DOHH2 (cell line): ENCODE measurements at regions not wholly inside any gene's neighbourhood (a gene's known extent, or its start where the extent isn't known, plus 50 kb on each side); places are given as distances from the start of the nearest gene placed in this dataset.

ENCODE experiments used
- H3F3A ChIP-seq: fragments of 200-600 bp; sonication (generic), shearing (Covaris generic); 2 replicates; pipeline ENCODE4 v1.6.0; 2016; ENCODE audit warnings: antibody characterized with exemption, mild to moderate bottlenecking; ENCODE audit not compliant: control insufficient read depth, insufficient read depth
- H3K27ac ChIP-seq: fragments of 200-600 bp; sonication (generic); 2 replicates; pipeline ENCODE4 v1.5.1; 2014; ENCODE audit warnings: low read depth, mild to moderate bottlenecking, low read length, moderate library complexity
- H3K27me3 ChIP-seq: fragments of 200-600 bp; sonication (generic); 2 replicates; pipeline ENCODE4 v1.6.1; 2014; ENCODE audit warnings: mild to moderate bottlenecking, low read length, mixed read lengths; ENCODE audit not compliant: control insufficient read depth
- H3K36me3 ChIP-seq: fragments of 200-600 bp; sonication (generic); 2 replicates; pipeline ENCODE4 v1.6.1; 2014; ENCODE audit warnings: mild to moderate bottlenecking, low read length, moderate library complexity, mixed read lengths; ENCODE audit not compliant: control insufficient read depth
- H3K4me1 ChIP-seq: fragments of 200-600 bp; sonication (generic); 2 replicates; pipeline ENCODE4 v1.6.1; 2014; ENCODE audit warnings: mild to moderate bottlenecking, low read length, mixed read lengths; ENCODE audit not compliant: control insufficient read depth
- H3K4me2 ChIP-seq: fragments of 200-600 bp; sonication (generic); 2 replicates; pipeline ENCODE4 v1.6.0; 2014; ENCODE audit warnings: mild to moderate bottlenecking, low read length, moderate library complexity
- H3K4me3 ChIP-seq: fragments of 200-600 bp; sonication (generic); 2 replicates; pipeline ENCODE4 v1.5.1; 2014; ENCODE audit warnings: mild to moderate bottlenecking, low read length, mixed read lengths
- H3K79me2 ChIP-seq: fragments of 200-600 bp; sonication (generic); 2 replicates; pipeline ENCODE4 v1.6.1; 2014; ENCODE audit warnings: mild to moderate bottlenecking, low read length, mixed read lengths; ENCODE audit not compliant: control insufficient read depth
- H3K9me2 ChIP-seq: fragments of 200-600 bp; sonication (generic); replicated peaks from 2 replicates; pipeline ENCODE4 v1.6.1; 2014; ENCODE audit warnings: mild to moderate bottlenecking, low read length, mixed read lengths; ENCODE audit not compliant: control insufficient read depth
- H3K9me3 ChIP-seq: fragments of 200-600 bp; sonication (generic); 2 replicates; pipeline ENCODE4 v1.6.1; 2014; ENCODE audit warnings: antibody characterized with exemption, low read length, mixed read lengths; ENCODE audit not compliant: control insufficient read depth, insufficient read depth
- H4K20me1 ChIP-seq: fragments of 200-600 bp; sonication (generic); 2 replicates; pipeline ENCODE4 v1.6.0; 2014; ENCODE audit warnings: low read depth, mild to moderate bottlenecking, antibody characterized with exemption, low read length, moderate library complexity; ENCODE audit not compliant: control insufficient read depth, insufficient read depth
- CTCF ChIP-seq: fragments of 200-600 bp; sonication (generic); IDR thresholded peaks from one replicate; pipeline ENCODE4 v1.5.1; 2014; ENCODE audit warnings: antibody characterized with exemption, mild to moderate bottlenecking, low read depth, low read length; ENCODE audit not compliant: poor library complexity, severe bottlenecking
- EZH2phosphoT487 ChIP-seq: fragments of 200-600 bp; sonication (generic); IDR thresholded peaks from 2 replicates; pipeline ENCODE4 v1.6.1; 2017; ENCODE audit warnings: borderline replicate concordance, mild to moderate bottlenecking, antibody characterized with exemption, low read length, moderate library complexity, mixed read lengths

- Histone ChIP-seq H3K4me1 (peaks cover 19% of the 10 kb centered on the region), H3F3A (no peaks in the 10 kb centered on the region), H3K9me3 (no peaks in the 10 kb centered on the region), H4K20me1 (no peaks in the 10 kb centered on the region), H3K27me3 (peaks cover 13% of the 10 kb centered on the region), H3K79me2 (no peaks in the 10 kb centered on the region), H3K4me2 (no peak overlapping the region), H3K27ac (no peak overlapping the region), H3K9me2 (no peaks in the 10 kb centered on the region), H3K4me3 (no peak overlapping the region), H3K36me3 (no peaks in the 10 kb centered on the region)
- TF ChIP-seq CTCF (no peak), EZH2phosphoT487 (no peak)
Measured at GRCh38 chr6:28661097-28661713, 135.5 kb downstream of the GPX5 start.

GRCh38 chr6:28664870-28665396 lies 139.3 kb downstream of the GPX5 start:
- Histone ChIP-seq H3K79me2 (no peaks in the 10 kb centered on the region), H3K4me3 (no peak overlapping the region), H3K27ac (no peak overlapping the region), H3K9me2 (no peaks in the 10 kb centered on the region), H3K9me3 (no peaks in the 10 kb centered on the region), H3K27me3 (0 out of 2 replicates have a peak, but pooled peaks cover 2% of the 10 kb centered on the region), H4K20me1 (no peaks in the 10 kb centered on the region), H3F3A (no peaks in the 10 kb centered on the region), H3K4me1 (no peaks in the 10 kb centered on the region), H3K4me2 (no peak overlapping the region), H3K36me3 (no peaks in the 10 kb centered on the region)
- TF ChIP-seq EZH2phosphoT487 (no peak), CTCF (no peak)

- H3K4me3 ChIP-seq, result no peak overlapping the region
- H3K9me3 ChIP-seq, result no peaks in the 10 kb centered on the region
Measured at GRCh38 chr6:28673417-28673786, 147.7 kb downstream of the GPX5 start.

More at GRCh38 chr6:28673417-28673786, 147.7 kb downstream of the GPX5 start:
- Histone ChIP-seq H3K27me3 (peaks cover 17% of the 10 kb centered on the region), H3K9me2 (no peaks in the 10 kb centered on the region), H3K79me2 (no peaks in the 10 kb centered on the region), H3K4me2 (no peak overlapping the region), H4K20me1 (no peaks in the 10 kb centered on the region), H3K27ac (no peak overlapping the region), H3F3A (no peaks in the 10 kb centered on the region), H3K4me1 (no peaks in the 10 kb centered on the region), H3K36me3 (no peaks in the 10 kb centered on the region)
- TF ChIP-seq CTCF (no peak), EZH2phosphoT487 (no peak)
